B cell (primary cell): ENCODE measurements at regions not wholly inside any gene's neighbourhood (a gene's known extent, or its start where the extent isn't known, plus 50 kb on each side); places are given as distances from the start of the nearest gene placed in this dataset.

Experiments used
- ATAC-seq: fragments of 200-7000 bp; cut with Tn5 transposase; one replicate; pipeline ENCODE4 v1.10.0; 2021; ENCODE audit warnings: low read depth, mild to moderate bottlenecking, moderate number of reproducible peaks, moderate library complexity
- CTCF ChIA-PET: fragments of 350-600 bp; sonication (Branson Sonifier 250); formaldehyde crosslinking; loops from one replicate; lab custom pipeline; 2021; ENCODE audit warnings: antibody characterized with exemption, inconsistent platforms; lab: Charles Lee
- POLR2A ChIA-PET: fragments of 350-600 bp; sonication (Branson Sonifier 250); formaldehyde crosslinking; loops from one replicate; lab custom pipeline; 2021; ENCODE audit warnings: antibody characterized with exemption; lab: Charles Lee
- DNase-seq: peaks from one replicate; pipeline ENCODE4 v3.0.0; 2013
- H2AFZ ChIP-seq: 2 replicates; pipeline ENCODE4 v1.6.1; 2012; ENCODE audit warnings: mild to moderate bottlenecking, low read depth, low read length; ENCODE audit not compliant: insufficient read depth, poor library complexity, severe bottlenecking
- H3K27ac ChIP-seq, 2 donors: 1 replicate in 1 of 2; 2 replicates in 1 of 2; pipeline ENCODE4 v1.5.1; 2012 to 2013; ENCODE audit warnings: low read length in 2 of 2, mild to moderate bottlenecking in 2 of 2, moderate library complexity in 1 of 2
- H3K27me3 ChIP-seq, 4 experiments: fragments of 200-600 bp in 1 of 4; sonication (generic) in 1 of 4; replicated peaks in 1 of 4; 1 replicate in 2 of 4; 2 replicates in 2 of 4; pipeline versions ENCODE4 v1.6.1 to v1.7.0; 2013 to 2016; ENCODE audit warnings: low read length in 3 of 4, mild to moderate bottlenecking in 2 of 4, mixed read lengths in 1 of 4, moderate library complexity in 1 of 4; ENCODE audit not compliant: insufficient read depth in 4 of 4, control insufficient read depth in 3 of 4; ENCODE audit errors: control extremely low read depth in 1 of 4
- H3K36me3 ChIP-seq, 2 experiments: replicated peaks in 1 of 2; 1 replicate in 1 of 2; 2 replicates in 1 of 2; pipeline versions ENCODE4 v1.6.1 to v1.7.1; 2013; ENCODE audit warnings: low read length in 1 of 2; ENCODE audit not compliant: insufficient read depth in 2 of 2, control insufficient read depth in 1 of 2; ENCODE audit errors: control extremely low read depth in 1 of 2, extremely low read depth in 1 of 2
- H3K4me1 ChIP-seq, 2 donors: fragments of 200-600 bp in 1 of 2; sonication (generic) in 1 of 2; 1 replicate in 1 of 2; 2 replicates in 1 of 2; pipeline versions ENCODE4 v1.5.1 to v1.6.1; 2013 to 2017; ENCODE audit warnings: low read length in 2 of 2; ENCODE audit not compliant: control insufficient read depth in 2 of 2, insufficient read depth in 2 of 2
- H3K4me2 ChIP-seq: replicated peaks from 2 replicates; pipeline ENCODE3; 2012; ENCODE audit warnings: mild to moderate bottlenecking, low read depth, low read length; ENCODE audit not compliant: poor library complexity, severe bottlenecking
- H3K4me3 ChIP-seq, 5 experiments: fragments of 200-600 bp in 1 of 5; sonication (generic) in 1 of 5; 1 replicate in 3 of 5; 2 replicates in 2 of 5; pipeline versions ENCODE4 v1.5.1 to v1.7.0; 2011 to 2016; ENCODE audit warnings: low read length in 4 of 5, mild to moderate bottlenecking in 4 of 5, low read depth in 2 of 5, control low read depth in 1 of 5, moderate library complexity in 1 of 5; ENCODE audit not compliant: insufficient read depth in 1 of 5; ENCODE audit errors: control extremely low read depth in 1 of 5, extremely low read depth in 1 of 5
- H3K79me2 ChIP-seq: fragments of 200-600 bp; sonication (generic); one replicate; pipeline ENCODE4 v1.6.0; 2016; ENCODE audit warnings: low read length; ENCODE audit not compliant: control insufficient read depth, insufficient read depth
- H3K9ac ChIP-seq: fragments of 200-600 bp; sonication (generic); 2 replicates; pipeline ENCODE4 v1.6.1; 2017; ENCODE audit warnings: mild to moderate bottlenecking, low read length, moderate library complexity
- H3K9me3 ChIP-seq, 3 donors: one replicate each; pipeline versions ENCODE4 v1.6.1 to v1.7.1; 2013; ENCODE audit warnings: low read length in 2 of 3; ENCODE audit not compliant: control insufficient read depth in 2 of 3, insufficient read depth in 1 of 3; ENCODE audit errors: control extremely low read depth in 1 of 3
- H4K20me1 ChIP-seq: 2 replicates; pipeline ENCODE4 v1.6.0; 2012; ENCODE audit warnings: mild to moderate bottlenecking, low read length; ENCODE audit not compliant: insufficient read depth, control insufficient read depth, poor library complexity, severe bottlenecking
- H3K27ac Mint-ChIP-seq: one replicate; pipeline ENCODE4 v1.8.0; 2021; ENCODE audit warnings: mixed read lengths
- H3K27me3 Mint-ChIP-seq: one replicate; pipeline ENCODE4 v1.8.0; 2021; ENCODE audit warnings: mixed read lengths
- H3K4me1 Mint-ChIP-seq: one replicate; pipeline ENCODE4 v1.8.0; 2021; ENCODE audit warnings: mixed read lengths
- H3K4me3 Mint-ChIP-seq: one replicate; pipeline ENCODE4 v1.8.0; 2021; ENCODE audit warnings: mixed read lengths
- H3K9me3 Mint-ChIP-seq: one replicate; pipeline ENCODE4 v1.8.0; 2022; ENCODE audit warnings: mixed read lengths; ENCODE audit not compliant: insufficient read depth
- EZH2 ChIP-seq: IDR thresholded peaks from 2 replicates; pipeline ENCODE4 v1.6.1; 2012; ENCODE audit warnings: borderline replicate concordance, low read depth, mild to moderate bottlenecking, moderate library complexity, low read length; ENCODE audit not compliant: insufficient read depth, poor library complexity, severe bottlenecking
- WGBS: methylation state at CpG from one replicate; pipeline ENCODE4 v1.1.5; 2013; ENCODE audit warnings: missing lambda C conversion rate; ENCODE audit not compliant: insufficient coverage; 5-methylcytosine and 5-hydroxymethylcytosine counted together
- intact Hi-C: fragments of 100-400 bp; cut with micrococcal nuclease; formaldehyde crosslinking; loops from one replicate; pipeline ENCODE4 v1.10.0; 2022
- TF ChIP-seq, protein P1 (sequence below): fragments of 200-600 bp; IDR thresholded peaks from one replicate; pipeline ENCODE4 v1.8.0; 2022; ENCODE audit warnings: antibody characterized with exemption, mild to moderate bottlenecking

DNA sequence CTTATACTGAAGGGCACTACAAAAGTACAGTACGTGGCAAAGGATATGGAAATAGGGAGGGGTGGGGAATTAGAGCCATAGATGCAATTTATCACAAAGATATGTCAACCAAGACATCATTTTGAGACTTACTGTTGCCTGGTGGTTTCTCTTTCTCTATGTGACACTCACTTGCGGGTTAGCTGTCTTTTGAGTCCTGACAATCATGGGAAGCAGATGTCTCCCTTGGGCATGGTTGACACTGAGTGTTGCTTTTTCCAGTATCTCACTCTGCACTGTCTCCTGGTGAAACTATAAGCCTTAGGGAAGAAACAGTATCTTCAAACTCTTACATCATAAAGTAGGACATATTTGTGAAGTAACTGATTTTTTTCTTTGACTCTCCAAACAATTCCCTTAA, 383.5 kb upstream of the LCORL start:
- no peak overlapping the region for H3K27ac ChIP-seq
- H3K27me3 Mint-ChIP-seq = no peaks in the 10 kb centered on the region
- WGBS = no CpG with 5 or more reads among the region's 2 CpGs
- TF ChIP-seq, protein P1, sequence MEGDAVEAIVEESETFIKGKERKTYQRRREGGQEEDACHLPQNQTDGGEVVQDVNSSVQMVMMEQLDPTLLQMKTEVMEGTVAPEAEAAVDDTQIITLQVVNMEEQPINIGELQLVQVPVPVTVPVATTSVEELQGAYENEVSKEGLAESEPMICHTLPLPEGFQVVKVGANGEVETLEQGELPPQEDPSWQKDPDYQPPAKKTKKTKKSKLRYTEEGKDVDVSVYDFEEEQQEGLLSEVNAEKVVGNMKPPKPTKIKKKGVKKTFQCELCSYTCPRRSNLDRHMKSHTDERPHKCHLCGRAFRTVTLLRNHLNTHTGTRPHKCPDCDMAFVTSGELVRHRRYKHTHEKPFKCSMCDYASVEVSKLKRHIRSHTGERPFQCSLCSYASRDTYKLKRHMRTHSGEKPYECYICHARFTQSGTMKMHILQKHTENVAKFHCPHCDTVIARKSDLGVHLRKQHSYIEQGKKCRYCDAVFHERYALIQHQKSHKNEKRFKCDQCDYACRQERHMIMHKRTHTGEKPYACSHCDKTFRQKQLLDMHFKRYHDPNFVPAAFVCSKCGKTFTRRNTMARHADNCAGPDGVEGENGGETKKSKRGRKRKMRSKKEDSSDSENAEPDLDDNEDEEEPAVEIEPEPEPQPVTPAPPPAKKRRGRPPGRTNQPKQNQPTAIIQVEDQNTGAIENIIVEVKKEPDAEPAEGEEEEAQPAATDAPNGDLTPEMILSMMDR = no peak
- no peak for TF ChIP-seq EZH2
- no peaks in the 10 kb centered on the region for H3K9me3 ChIP-seq
- H3K4me1 ChIP-seq = no peaks in the 10 kb centered on the region
- DNase-seq (no peak), ATAC-seq (no peak)
- H3K4me3 ChIP-seq = no peak overlapping the region
- no peak overlapping the region for H3K4me3 Mint-ChIP-seq
- no peaks in the 10 kb centered on the region for H3K36me3 ChIP-seq
- H3K27ac Mint-ChIP-seq = no peak overlapping the region
- no peaks in the 10 kb centered on the region for H4K20me1 ChIP-seq
- H2AFZ ChIP-seq = no peak overlapping the region
- ChIA-PET CTCF (no interaction called here), POLR2A (no interaction called here)
- no peak overlapping the region for H3K9ac ChIP-seq
- no peak overlapping the region for H3K4me2 ChIP-seq
- no peaks in the 10 kb centered on the region for H3K27me3 ChIP-seq
- no peaks in the 10 kb centered on the region for H3K79me2 ChIP-seq
- no peaks in the 10 kb centered on the region for H3K9me3 Mint-ChIP-seq
- intact Hi-C loops = no loop called here
- H3K4me1 Mint-ChIP-seq = no peaks in the 10 kb centered on the region

DNA sequence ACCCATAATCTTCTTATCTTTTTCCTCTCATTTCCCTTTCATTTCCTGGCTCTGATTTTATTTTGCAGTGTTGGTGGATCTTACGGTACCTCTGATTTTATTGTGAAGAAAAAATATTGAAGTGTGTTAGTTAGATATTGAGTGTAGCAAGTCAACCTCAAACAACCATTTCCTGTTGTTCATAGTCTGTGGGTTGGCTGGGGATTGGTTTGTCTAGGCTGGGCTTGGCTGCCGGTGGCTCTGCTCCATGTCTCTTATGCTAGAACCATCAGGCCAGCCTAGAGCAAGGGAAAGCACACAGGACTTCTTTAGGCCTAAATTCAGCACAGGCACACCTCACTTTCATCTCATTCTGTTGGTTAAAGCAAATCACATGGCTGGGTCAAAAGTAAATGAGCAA, 383.1 kb upstream of the LCORL start:
- DNase-seq (no peak), ATAC-seq (no peak)
- Histone ChIP-seq H3K9ac (no peak overlapping the region), H3K27me3 (no peaks in the 10 kb centered on the region), H3K4me3 (no peak overlapping the region), H3K4me2 (no peak overlapping the region), H3K79me2 (no peaks in the 10 kb centered on the region), H3K4me1 (no peaks in the 10 kb centered on the region), H3K27ac (no peak overlapping the region), H3K9me3 (no peaks in the 10 kb centered on the region), H3K36me3 (no peaks in the 10 kb centered on the region), H2AFZ (no peak overlapping the region), H4K20me1 (no peaks in the 10 kb centered on the region)
- ChIA-PET POLR2A (no interaction called here), CTCF (no interaction called here)
- Mint-ChIP-seq H3K4me3 (no peak overlapping the region), H3K9me3 (no peaks in the 10 kb centered on the region), H3K27ac (no peak overlapping the region), H3K4me1 (no peaks in the 10 kb centered on the region), H3K27me3 (no peaks in the 10 kb centered on the region)
- TF ChIP-seq, protein P1 = no peak
- TF ChIP-seq EZH2 = no peak
- WGBS = no CpG with 5 or more reads among the region's 2 CpGs
- intact Hi-C loops = no loop called here
